HG03565 (cell line): ENCODE measurements at regions not wholly inside any gene's neighbourhood (a gene's known extent, or its start where the extent isn't known, plus 50 kb on each side); places are given as distances from the start of the nearest gene placed in this dataset.
"Not testable (repeated sequence)": the region's sequence is repeated elsewhere in the genome, so short reads cannot be mapped to it uniquely, and the experiment has no call there.

ENCODE experiments used
- ATAC-seq: cut with Tn5 transposase; IDR thresholded peaks from one replicate; pipeline ENCODE4 v1.9.1; 2021; ENCODE audit warnings: mild to moderate bottlenecking, moderate library complexity; ENCODE audit not compliant: unreplicated experiment

GRCh38 chr13:104967836-104968630, 1567.4 kb downstream of the EFNB2 start:
- no peak for ATAC-seq

GRCh38 chr13:104967376-104967775, 1568.1 kb downstream of the EFNB2 start:
- ATAC-seq: no peak

- ATAC-seq: no peak
These were observed 1573.1 kb downstream of the EFNB2 start for GRCh38 chr13:104962411-104962810.

GRCh38 chr13:104961246-104961645, 1574.2 kb downstream of the EFNB2 start:
- ATAC-seq: no peak

- ATAC-seq: no peak
These were observed 1581.3 kb downstream of the EFNB2 start for GRCh38 chr13:104954210-104954609.

- no peak for ATAC-seq
These were observed 1581.9 kb downstream of the EFNB2 start for GRCh38 chr13:104953588-104953987.

- no peak for ATAC-seq
These were observed 1585.4 kb downstream of the EFNB2 start for GRCh38 chr13:104949840-104950740.

GRCh38 chr13:104944176-104944575, 1591.3 kb downstream of the EFNB2 start:
- ATAC-seq: no peak

- no peak for ATAC-seq
These were observed 1592.1 kb downstream of the EFNB2 start for GRCh38 chr13:104943331-104943730.

- ATAC-seq: no peak
These were observed 1597.6 kb downstream of the EFNB2 start for GRCh38 chr13:104937881-104938280.

- ATAC-seq: no peak
These were observed 1599.2 kb downstream of the EFNB2 start for GRCh38 chr13:104936304-104936703.

- ATAC-seq: not testable (repeated sequence)
These were observed 1614.9 kb downstream of the EFNB2 start for GRCh38 chr13:104920513-104920912.

GRCh38 chr13:104920091-104920490, 1615.4 kb downstream of the EFNB2 start:
- ATAC-seq: no peak

GRCh38 chr13:104900191-104900817, 1635.2 kb downstream of the EFNB2 start:
- no peak for ATAC-seq

- no peak for ATAC-seq
These were observed 1637.0 kb downstream of the EFNB2 start for GRCh38 chr13:104898484-104898883.

- ATAC-seq: no peak
These were observed 1639.9 kb downstream of the EFNB2 start for GRCh38 chr13:104895521-104895920.

GRCh38 chr13:104875038-104875754, 1660.3 kb downstream of the EFNB2 start:
- ATAC-seq: no peak

GRCh38 chr13:104872153-104872552, 1663.3 kb downstream of the EFNB2 start:
- ATAC-seq: no peak

GRCh38 chr13:104871456-104871855, 1664.0 kb downstream of the EFNB2 start:
- no peak for ATAC-seq

GRCh38 chr13:104869501-104869900, 1666.0 kb downstream of the EFNB2 start:
- ATAC-seq: peak; percentile 67

GRCh38 chr13:104868806-104869205, 1666.7 kb downstream of the EFNB2 start:
- ATAC-seq: no peak
